Bronchial epithelial cell (primary cell): ENCODE measurements at regions not wholly inside any gene's neighbourhood (a gene's known extent, or its start where the extent isn't known, plus 50 kb on each side); places are given as distances from the start of the nearest gene placed in this dataset.

Experiments used
- DNase-seq: peaks from one replicate; pipeline ENCODE4 v3.0.0-alpha.2; 2010; ENCODE audit warnings: low read depth
- FAIRE-seq: peaks from 2 replicates; lab custom pipeline; 2011; peaks lifted over from hg19 to GRCh38; lab: Jason Lieb, UNC
- H3K27me3 ChIP-seq: 2 replicates; pipeline ENCODE4 v1.5.1; 2011; ENCODE audit warnings: low read length; ENCODE audit not compliant: control insufficient read depth, insufficient read depth
- H3K36me3 ChIP-seq: 2 replicates; pipeline ENCODE4 v1.5.1; 2011; ENCODE audit warnings: low read length; ENCODE audit not compliant: control insufficient read depth, insufficient read depth
- H3K4me3 ChIP-seq: 2 replicates; pipeline ENCODE4 v1.5.1; 2011; ENCODE audit warnings: mild to moderate bottlenecking, low read depth, low read length, control low read depth
- TF ChIP-seq, protein P1 (sequence below): IDR thresholded peaks from 2 replicates; pipeline ENCODE4 v1.5.1; 2011; ENCODE audit warnings: mild to moderate bottlenecking, moderate library complexity, low read length, control low read depth, inconsistent platforms; ENCODE audit not compliant: insufficient read depth, severe bottlenecking

DNA sequence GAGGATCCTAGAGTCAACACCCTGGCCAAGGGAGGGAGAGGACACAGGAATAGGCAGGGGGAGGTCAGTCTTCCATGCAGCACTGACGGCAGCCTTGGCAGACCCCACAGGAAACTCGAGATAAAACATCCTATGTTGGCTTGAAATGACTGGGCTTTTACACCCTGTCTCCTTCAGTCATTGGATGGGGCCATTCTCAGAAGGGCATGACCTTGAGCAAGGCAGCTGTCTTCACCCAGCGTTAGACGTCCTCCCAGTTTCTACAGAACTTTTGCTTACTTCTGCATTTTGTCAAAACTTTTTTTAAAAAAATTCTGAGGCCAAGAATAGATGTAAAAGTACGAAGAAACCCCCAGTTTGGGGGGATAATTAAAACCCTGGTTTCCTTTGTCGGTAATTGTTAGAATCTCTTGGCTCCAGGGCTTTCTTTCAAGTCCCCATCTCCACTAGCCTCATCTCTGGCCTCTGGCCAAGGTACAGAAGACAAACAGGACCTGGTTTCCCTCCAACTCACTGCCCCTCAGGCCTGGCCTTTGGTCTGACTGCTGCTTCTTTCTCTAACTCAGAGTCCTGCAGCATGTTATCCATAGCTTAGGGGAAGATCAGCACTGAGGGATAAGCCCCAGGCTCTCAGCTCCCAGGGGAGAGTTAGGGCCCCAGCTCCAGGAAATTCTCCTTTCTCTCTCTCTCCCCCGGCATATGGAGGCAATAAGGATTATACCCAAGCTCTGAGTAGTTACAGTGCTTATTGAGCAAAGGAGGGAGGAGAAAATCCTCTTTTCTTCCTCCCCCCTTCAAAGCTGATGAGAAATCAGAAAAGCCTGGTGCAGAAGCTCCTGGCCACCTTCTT, 51.6 kb upstream of the KCND3 start:
- TF ChIP-seq, protein P1, sequence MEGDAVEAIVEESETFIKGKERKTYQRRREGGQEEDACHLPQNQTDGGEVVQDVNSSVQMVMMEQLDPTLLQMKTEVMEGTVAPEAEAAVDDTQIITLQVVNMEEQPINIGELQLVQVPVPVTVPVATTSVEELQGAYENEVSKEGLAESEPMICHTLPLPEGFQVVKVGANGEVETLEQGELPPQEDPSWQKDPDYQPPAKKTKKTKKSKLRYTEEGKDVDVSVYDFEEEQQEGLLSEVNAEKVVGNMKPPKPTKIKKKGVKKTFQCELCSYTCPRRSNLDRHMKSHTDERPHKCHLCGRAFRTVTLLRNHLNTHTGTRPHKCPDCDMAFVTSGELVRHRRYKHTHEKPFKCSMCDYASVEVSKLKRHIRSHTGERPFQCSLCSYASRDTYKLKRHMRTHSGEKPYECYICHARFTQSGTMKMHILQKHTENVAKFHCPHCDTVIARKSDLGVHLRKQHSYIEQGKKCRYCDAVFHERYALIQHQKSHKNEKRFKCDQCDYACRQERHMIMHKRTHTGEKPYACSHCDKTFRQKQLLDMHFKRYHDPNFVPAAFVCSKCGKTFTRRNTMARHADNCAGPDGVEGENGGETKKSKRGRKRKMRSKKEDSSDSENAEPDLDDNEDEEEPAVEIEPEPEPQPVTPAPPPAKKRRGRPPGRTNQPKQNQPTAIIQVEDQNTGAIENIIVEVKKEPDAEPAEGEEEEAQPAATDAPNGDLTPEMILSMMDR, result no peak
- H3K27me3 ChIP-seq, result no peaks in the 10 kb centered on the region

GRCh38 chr1:112043901-112044300, 54.4 kb upstream of the KCND3 start:
- H3K27me3 ChIP-seq, result peaks cover under 1% of the 10 kb centered on the region
- TF ChIP-seq, protein P1, result no peak
- H3K36me3 ChIP-seq, result no peaks in the 10 kb centered on the region
- DNase-seq (no peak), FAIRE-seq (no peak)
- no peak overlapping the region for H3K4me3 ChIP-seq

More for the DNA sequence above, 51.6 kb upstream of the KCND3 start:
- Histone ChIP-seq H3K36me3 (no peaks in the 10 kb centered on the region), H3K4me3 (no peak overlapping the region)
- FAIRE-seq (no peak), DNase-seq (no peak)

DNA sequence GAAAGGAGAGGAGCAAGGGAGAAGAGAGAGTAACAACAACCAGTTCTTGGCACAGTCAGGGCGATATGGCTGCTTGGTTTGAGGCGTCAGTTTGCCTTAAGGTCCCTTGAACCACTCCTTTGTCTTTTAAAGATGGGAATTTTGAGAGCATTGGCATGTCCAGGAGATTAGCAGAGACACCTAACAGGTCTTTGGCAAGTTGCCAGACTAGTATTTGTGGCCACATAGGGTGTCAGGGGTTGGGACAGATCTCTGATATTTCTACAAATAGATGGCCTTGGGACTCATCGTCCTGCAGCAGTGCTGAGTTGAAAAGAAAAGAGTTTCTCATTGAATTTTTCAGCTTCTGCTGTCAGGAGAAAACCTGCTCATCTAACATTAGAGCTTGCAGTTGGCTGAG, 55.3 kb upstream of the KCND3 start:
- H3K4me3 ChIP-seq, result no peak overlapping the region
- H3K36me3 ChIP-seq, result no peaks in the 10 kb centered on the region
- DNase-seq (no peak), FAIRE-seq (no peak)
- TF ChIP-seq, protein P1, result no peak
- H3K27me3 ChIP-seq, result peaks cover 2% of the 10 kb centered on the region

DNA sequence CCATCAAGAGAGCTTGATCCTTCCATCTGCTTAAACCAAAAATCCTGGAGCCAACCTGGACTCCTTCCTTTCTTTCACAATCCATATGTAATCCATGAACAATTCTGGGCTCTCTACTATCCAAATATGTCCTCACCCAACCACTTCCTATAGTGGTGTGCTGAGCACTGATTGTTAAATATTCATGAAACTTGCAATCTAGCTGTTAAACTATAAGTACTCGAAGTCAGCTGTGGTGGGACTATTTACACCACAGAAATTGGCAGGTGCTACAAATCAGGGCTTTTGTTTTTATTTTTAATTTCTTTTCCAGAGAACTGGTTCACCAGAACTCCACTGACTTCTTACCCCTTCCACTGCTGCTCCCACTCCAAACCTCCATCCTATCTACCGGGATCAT, 57.2 kb upstream of the KCND3 start:
- Histone ChIP-seq H3K27me3 (peaks cover 2% of the 10 kb centered on the region), H3K4me3 (no peak overlapping the region), H3K36me3 (no peaks in the 10 kb centered on the region)
- FAIRE-seq (no peak), DNase-seq (no peak)
- TF ChIP-seq, protein P1, result no peak

- TF ChIP-seq, protein P1, result no peak
- H3K27me3 ChIP-seq, result peaks cover 2% of the 10 kb centered on the region
- H3K4me3 ChIP-seq, result no peak overlapping the region
- FAIRE-seq (no peak), DNase-seq (no peak)
- H3K36me3 ChIP-seq, result no peaks in the 10 kb centered on the region
Measured at GRCh38 chr1:112048421-112048820, 59.0 kb upstream of the KCND3 start.
